ENCODE measurements at regions not wholly inside any gene's neighbourhood (a gene's known extent, or its start where the extent isn't known, plus 50 kb on each side); places are given as distances from the start of the nearest gene placed in this dataset.

GRCh38 chr5:128636361-128636760 lies 98.3 kb upstream of the FBN2 start:
- no peak for TF ChIP-seq POLR2A (IDR thresholded peaks at IDR 0.05; ENCODE audit: low read depth, low read length)
- no peak for TF ChIP-seq POLR2AphosphoS5 (IDR thresholded peaks at IDR 0.05; ENCODE audit: low read depth, low read length)
